WTC11 (cell line): ENCODE measurements at regions not wholly inside any gene's neighbourhood (a gene's known extent, or its start where the extent isn't known, plus 50 kb on each side); places are given as distances from the start of the nearest gene placed in this dataset.

Experiments used
- ARID4B ChIP-seq: sonication (generic); formaldehyde crosslinking; IDR thresholded peaks from 2 replicates; pipeline ENCODE4 v1.8.0; 2023; ENCODE audit warnings: missing genetic modification reagents, mild to moderate bottlenecking, borderline replicate concordance
- CREB1 ChIP-seq: sonication (generic); formaldehyde crosslinking; IDR thresholded peaks from 2 replicates; pipeline ENCODE4 v1.8.0; 2023; ENCODE audit warnings: mild to moderate bottlenecking, missing genetic modification reagents
- CREM ChIP-seq: sonication (generic); formaldehyde crosslinking; IDR thresholded peaks from 2 replicates; pipeline ENCODE4 v1.8.1; 2022; ENCODE audit warnings: mild to moderate bottlenecking, missing genetic modification reagents, moderate library complexity
- CTCF ChIP-seq: fragments of 200-600 bp; IDR thresholded peaks from 2 replicates; pipeline ENCODE4 v1.8.0; 2022; ENCODE audit warnings: antibody characterized with exemption
- ELF4 ChIP-seq: sonication (generic); formaldehyde crosslinking; IDR thresholded peaks from 2 replicates; pipeline ENCODE4 v1.8.1; 2022; ENCODE audit warnings: low read depth, mild to moderate bottlenecking, moderate library complexity, missing genetic modification reagents
- ETV6 ChIP-seq: sonication (generic); formaldehyde crosslinking; IDR thresholded peaks from 2 replicates; pipeline ENCODE4 v1.8.1; 2022; ENCODE audit warnings: mild to moderate bottlenecking, missing genetic modification reagents
- IRF2 ChIP-seq: sonication (generic); formaldehyde crosslinking; IDR thresholded peaks from 2 replicates; pipeline ENCODE4 v1.8.0; 2022; ENCODE audit warnings: low read depth, missing genetic modification reagents, borderline replicate concordance
- JAZF1 ChIP-seq: fragments of 250-450 bp; sonication (Bioruptor Pico); IDR thresholded peaks from 2 replicates; pipeline ENCODE4 v1.9.0; 2021; ENCODE audit warnings: moderate library complexity, mild to moderate bottlenecking, inconsistent platforms
- MXD4 ChIP-seq: fragments of 250-450 bp; sonication (Bioruptor Pico); IDR thresholded peaks from 2 replicates; pipeline ENCODE4 v1.8.0; 2021; ENCODE audit warnings: mild to moderate bottlenecking, moderate library complexity, borderline replicate concordance

- TF ChIP-seq ELF4 (CRISPR knock-in tag) (no peak), IRF2 (no peak), ETV6 (CRISPR knock-in tag) (no peak), CREM (CRISPR knock-in tag) (no peak), CTCF (no peak), CREB1 (CRISPR knock-in tag) (no peak), ARID4B (CRISPR knock-in tag) (no peak), JAZF1 (CRISPR knock-in tag) (no peak), MXD4 (no peak)
These were observed 56.1 kb upstream of the POU2AF1 start for GRCh38 chr11:111435046-111435698.
